ENCODE measurements at regions not wholly inside any gene's neighbourhood (a gene's known extent, or its start where the extent isn't known, plus 50 kb on each side); places are given as distances from the start of the nearest gene placed in this dataset.

GRCh38 chr10:105963334-105963884, 1201.1 kb downstream of the SORCS1 start:
- no peaks in the 10 kb centered on the region for H3K9me3 ChIP-seq (ENCODE audit: insufficient read depth in 2 of 2, low read depth in 1 of 2, low read length in 1 of 2)
- no peaks in the 10 kb centered on the region for H3K4me1 ChIP-seq (replicated peaks in 1 of 4; ENCODE audit: control insufficient read depth in 3 of 4, insufficient read depth in 4 of 4, low read length in 3 of 4)
- no peak for TF ChIP-seq KDM1A (IDR thresholded peaks at IDR 0.05; ENCODE audit: borderline replicate concordance, low read length)
- TF ChIP-seq ZNF274 (IDR thresholded peaks at IDR 0.05; ENCODE audit: borderline replicate concordance, extremely low read depth, low read length), result no peak
- no peak for TF ChIP-seq TEAD4 (IDR thresholded peaks at IDR 0.05; ENCODE audit: low read depth, low read length)
- TF ChIP-seq, protein P1, sequence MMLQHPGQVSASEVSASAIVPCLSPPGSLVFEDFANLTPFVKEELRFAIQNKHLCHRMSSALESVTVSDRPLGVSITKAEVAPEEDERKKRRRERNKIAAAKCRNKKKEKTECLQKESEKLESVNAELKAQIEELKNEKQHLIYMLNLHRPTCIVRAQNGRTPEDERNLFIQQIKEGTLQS (IDR thresholded peaks at IDR 0.05; ENCODE audit: insufficient read depth, low read depth, low read length), result no peak
- no peak for TF ChIP-seq SIN3A (conservative IDR thresholded peaks at IDR 0.05 in 1 of 2, IDR thresholded peaks at IDR 0.05 in 1 of 2; ENCODE audit: low read depth in 1 of 2, low read length in 2 of 2)
- TF ChIP-seq GABPA (IDR thresholded peaks at IDR 0.05; ENCODE audit: borderline replicate concordance, insufficient read depth, low read length), result no peak
- TF ChIP-seq TAF7 (optimal IDR thresholded peaks at IDR 0.05; ENCODE audit: borderline replicate concordance, low read depth, low read length), result no peak
- TF ChIP-seq CBX8 (IDR thresholded peaks at IDR 0.05; ENCODE audit: borderline replicate concordance, low read depth, low read length), result no peak
- no peak for TF ChIP-seq SIRT6 (IDR thresholded peaks at IDR 0.05; ENCODE audit: low read length)
- TF ChIP-seq CHD2 (IDR thresholded peaks at IDR 0.05; ENCODE audit: low read length), result no peak
- no peak for TF ChIP-seq BRCA1 (IDR thresholded peaks at IDR 0.05; ENCODE audit: low read depth, low read length)
- no peak for TF ChIP-seq TBP (IDR thresholded peaks at IDR 0.05; ENCODE audit: low read depth, low read length)
- no peak for TF ChIP-seq SIX5 (IDR thresholded peaks at IDR 0.05; ENCODE audit: low read depth, low read length)
- no peak for TF ChIP-seq GTF2F1 (IDR thresholded peaks at IDR 0.05; ENCODE audit: borderline replicate concordance, low read depth, low read length)

More at GRCh38 chr10:105963334-105963884, 1201.1 kb downstream of the SORCS1 start:
- POLR2A ChIA-PET (ENCODE audit: partially characterized antibody), result no interaction called here
- no peak overlapping the region for H3K27ac ChIP-seq (ENCODE audit: low read depth, low read length)
- no peak overlapping the region for H3K9ac ChIP-seq (replicated peaks in 1 of 4; ENCODE audit: extremely low read depth in 1 of 4, low read depth in 3 of 4, low read length in 3 of 4)
- FAIRE-seq, result no peak
- no peak for DNase-seq (ENCODE audit: low read depth in 1 of 2, low spot score in 2 of 2)
- no peak overlapping the region for H3K4ac ChIP-seq (replicated peaks; ENCODE audit: insufficient read length, low read depth, low read length)
- H2BK20ac ChIP-seq (ENCODE audit: low read length), result no peak overlapping the region
- no peak overlapping the region for H3K18ac ChIP-seq (ENCODE audit: extremely low read depth, low read length)
- H3K56ac ChIP-seq (replicated peaks; ENCODE audit: insufficient read length, low read depth, low read length), result no peak overlapping the region
- H3K36me3 ChIP-seq (ENCODE audit: control insufficient read depth in 2 of 4, insufficient read depth in 4 of 4, low read length in 3 of 4), result no peaks in the 10 kb centered on the region
- H3K79me1 ChIP-seq (ENCODE audit: low read depth, low read length), result no peaks in the 10 kb centered on the region
- H3K14ac ChIP-seq (ENCODE audit: insufficient read length), result no peak overlapping the region
- H4K5ac ChIP-seq (ENCODE audit: insufficient read length, low read depth, low read length), result no peak overlapping the region
- no peak overlapping the region for H2BK5ac ChIP-seq (ENCODE audit: low read depth, low read length)
- no peak overlapping the region for H3K23ac ChIP-seq (ENCODE audit: insufficient read length)
- H2BK12ac ChIP-seq (ENCODE audit: low read depth, low read length), result no peak overlapping the region
- H4K20me1 ChIP-seq (replicated peaks in 1 of 2; ENCODE audit: control insufficient read depth in 1 of 2, insufficient read depth in 2 of 2, low read length in 2 of 2), result no peaks in the 10 kb centered on the region
- CTCF ChIA-PET (ENCODE audit: partially characterized antibody), result interaction anchor here (1.2 to 1.6 kb wide), 2 partner anchors 11 to 13 kb away, joined by 5 to 6 read pairs; no protein-coding TSS in a partner anchor
- H3K4me3 ChIP-seq (ENCODE audit: extremely low read depth in 1 of 4, insufficient read depth in 2 of 4, low read depth in 3 of 4, low read length in 4 of 4), result no peak overlapping the region
- 94% methylated on average over 1 of the region's 1 CpG; no CpG with 5 or more reads in 1 of the 2 experiments for WGBS, 2 experiments (ENCODE audit: extremely low coverage in 1 of 2, insufficient coverage in 1 of 2, insufficient read length in 1 of 2, insufficient replicate concordance in 2 of 2, low coverage in 1 of 2, low lambda C conversion rate in 2 of 2, missing lambda C conversion rate in 1 of 2)
- no peaks in the 10 kb centered on the region for H3K79me2 ChIP-seq (ENCODE audit: control insufficient read depth in 1 of 2, insufficient read depth in 2 of 2, low read length in 2 of 2)
- no peaks in the 10 kb centered on the region for H3K23me2 ChIP-seq (ENCODE audit: low read depth, low read length)
- no peak overlapping the region for H4K91ac ChIP-seq (replicated peaks; ENCODE audit: insufficient read length, low read length)
- H2BK120ac ChIP-seq (replicated peaks; ENCODE audit: low read depth, low read length), result no peak overlapping the region
- H3K27me3 ChIP-seq (replicated peaks in 1 of 4; ENCODE audit: control insufficient read depth in 3 of 4, extremely low read depth in 1 of 4, insufficient read depth in 3 of 4, low read length in 3 of 4), result no peaks in the 10 kb centered on the region
- no peak overlapping the region for H4K8ac ChIP-seq (ENCODE audit: extremely low read depth, insufficient read depth, low read length)
- no peak overlapping the region for H2BK15ac ChIP-seq (ENCODE audit: low read length)
- H2AFZ ChIP-seq (ENCODE audit: low read length), result 0 out of 2 replicates have a peak overlapping the region, but pooled peaks have one; percentile 24
- H2AK5ac ChIP-seq (ENCODE audit: low read depth, low read length), result no peak overlapping the region
- no peak overlapping the region for H3K4me2 ChIP-seq (ENCODE audit: insufficient read depth in 1 of 2, low read depth in 2 of 2, low read length in 2 of 2)
